H9 (cell line): ENCODE measurements at regions not wholly inside any gene's neighbourhood (a gene's known extent, or its start where the extent isn't known, plus 50 kb on each side); places are given as distances from the start of the nearest gene placed in this dataset.
A peak's percentile ranks its signal among the peaks of the same experiment; 100 is the strongest.

Source experiments
- DNase-seq: peaks from one replicate; pipeline ENCODE4 v3.0.0-alpha.2; 2017
- H2AFZ ChIP-seq: one replicate; pipeline ENCODE4 v1.6.1; 2013; ENCODE audit warnings: mild to moderate bottlenecking, low read length, control low read depth, moderate library complexity
- H2AK5ac ChIP-seq: 2 replicates; pipeline ENCODE4 v1.6.1; 2013; ENCODE audit warnings: low read length, control low read depth, mixed read lengths; ENCODE audit not compliant: insufficient read length
- H2BK120ac ChIP-seq: one replicate; pipeline ENCODE4 v1.6.1; 2013; ENCODE audit warnings: low read depth, mild to moderate bottlenecking, low read length, control low read depth, inconsistent platforms; ENCODE audit not compliant: poor library complexity, severe bottlenecking
- H2BK12ac ChIP-seq: 2 replicates; pipeline ENCODE4 v1.6.1; 2013; ENCODE audit warnings: low read length, control low read depth, mixed read lengths, low read depth; ENCODE audit not compliant: insufficient read length
- H2BK15ac ChIP-seq: 2 replicates; pipeline ENCODE4 v1.6.1; 2013; ENCODE audit warnings: low read depth, low read length, control low read depth
- H2BK20ac ChIP-seq: one replicate; pipeline ENCODE4 v1.6.1; 2013; ENCODE audit warnings: low read depth, mild to moderate bottlenecking, low read length, control low read depth, inconsistent platforms; ENCODE audit not compliant: poor library complexity, severe bottlenecking
- H2BK5ac ChIP-seq: 2 replicates; pipeline ENCODE4 v1.6.1; 2013; ENCODE audit warnings: low read length, control low read depth, mixed read lengths; ENCODE audit not compliant: insufficient read length
- H3K14ac ChIP-seq: 2 replicates; pipeline ENCODE4 v1.6.1; 2013; ENCODE audit warnings: low read length, control low read depth; ENCODE audit not compliant: insufficient read depth
- H3K18ac ChIP-seq: 2 replicates; pipeline ENCODE4 v1.6.1; 2013; ENCODE audit warnings: low read depth, mild to moderate bottlenecking, mixed read lengths, low read length, control low read depth; ENCODE audit not compliant: insufficient read length
- H3K23ac ChIP-seq: 2 replicates; pipeline ENCODE4 v1.6.1; 2013; ENCODE audit warnings: low read length, control low read depth, mixed read lengths, low read depth; ENCODE audit not compliant: insufficient read length
- H3K23me2 ChIP-seq: 2 replicates; pipeline ENCODE4 v1.6.1; 2013; ENCODE audit warnings: low read depth, mild to moderate bottlenecking, mixed read lengths, low read length, control low read depth; ENCODE audit not compliant: insufficient read length, poor library complexity, severe bottlenecking
- H3K27ac ChIP-seq: 2 replicates; pipeline ENCODE4 v1.5.1; 2013; ENCODE audit warnings: low read length, control low read depth, mixed read lengths, low read depth; ENCODE audit not compliant: insufficient read length
- H3K27me3 ChIP-seq: 2 replicates; pipeline ENCODE4 v1.6.1; 2013; ENCODE audit warnings: low read length, control low read depth, inconsistent platforms; ENCODE audit not compliant: insufficient read depth
- H3K4ac ChIP-seq: 2 replicates; pipeline ENCODE4 v1.6.1; 2013; ENCODE audit warnings: low read depth, mild to moderate bottlenecking, control low read depth, inconsistent platforms, low read length, moderate library complexity
- H3K4me1 ChIP-seq: 2 replicates; pipeline ENCODE4 v1.6.1; 2013; ENCODE audit warnings: low read length, control low read depth, inconsistent platforms; ENCODE audit not compliant: insufficient read depth
- H3K4me2 ChIP-seq: 2 replicates; pipeline ENCODE4 v1.6.1; 2013; ENCODE audit warnings: low read length, control low read depth, mixed read lengths; ENCODE audit not compliant: insufficient read length, insufficient read depth
- H3K56ac ChIP-seq: 2 replicates; pipeline ENCODE4 v1.6.1; 2013; ENCODE audit warnings: low read depth, mild to moderate bottlenecking, mixed read lengths, low read length, control low read depth; ENCODE audit not compliant: insufficient read length
- H3K79me1 ChIP-seq: 2 replicates; pipeline ENCODE4 v1.6.1; 2013; ENCODE audit warnings: low read depth, mild to moderate bottlenecking, moderate library complexity, low read length, control low read depth, inconsistent platforms; ENCODE audit not compliant: insufficient read depth, poor library complexity, severe bottlenecking
- H3K79me2 ChIP-seq: 2 replicates; pipeline ENCODE4 v1.6.1; 2013; ENCODE audit warnings: low read length, control low read depth, inconsistent platforms; ENCODE audit not compliant: insufficient read depth
- H3K9ac ChIP-seq: 2 replicates; pipeline ENCODE4 v1.6.1; 2013; ENCODE audit warnings: low read length, control low read depth, mixed read lengths; ENCODE audit not compliant: insufficient read length; ENCODE audit errors: extremely low read depth
- H3K9me3 ChIP-seq: one replicate; pipeline ENCODE4 v1.6.1; 2013; ENCODE audit warnings: low read depth, low read length, inconsistent platforms; ENCODE audit not compliant: control insufficient read depth
- H3T11ph ChIP-seq: one replicate; pipeline ENCODE4 v1.6.1; 2013; ENCODE audit warnings: mild to moderate bottlenecking, low read length, control low read depth, inconsistent platforms
- H4K20me1 ChIP-seq: one replicate; pipeline ENCODE4 v1.6.1; 2013; ENCODE audit not compliant: control insufficient read depth, insufficient read length, insufficient read depth
- H4K5ac ChIP-seq: 2 replicates; pipeline ENCODE4 v1.6.1; 2013; ENCODE audit warnings: low read depth, mild to moderate bottlenecking, mixed read lengths, low read length, control low read depth; ENCODE audit not compliant: insufficient read length
- H4K8ac ChIP-seq: replicated peaks from 2 replicates; pipeline ENCODE4 v1.6.1; 2013; ENCODE audit warnings: low read length, control low read depth, mixed read lengths, low read depth; ENCODE audit not compliant: insufficient read length
- H4K91ac ChIP-seq: 2 replicates; pipeline ENCODE4 v1.6.1; 2013; ENCODE audit warnings: low read depth, mild to moderate bottlenecking, moderate library complexity, mixed read lengths, low read length, control low read depth; ENCODE audit not compliant: insufficient read length
- H3K27ac Mint-ChIP-seq, 3 experiments: 2 replicates in 2 of 3; 3 replicates in 1 of 3; pipeline ENCODE4 v1.8.0; 2020 to 2021; ENCODE audit warnings: mixed read lengths in 3 of 3, mild to moderate bottlenecking in 1 of 3, moderate library complexity in 1 of 3
- H3K27me3 Mint-ChIP-seq: 2 replicates; pipeline ENCODE4 v1.8.0; 2021; ENCODE audit warnings: low read depth, mild to moderate bottlenecking, moderate library complexity, mixed read lengths
- H3K36me3 Mint-ChIP-seq, 3 experiments: 2 replicates in 2 of 3; 3 replicates in 1 of 3; pipeline ENCODE4 v1.8.0; 2020 to 2021; ENCODE audit warnings: low read depth in 3 of 3, mixed read lengths in 3 of 3; ENCODE audit not compliant: insufficient read depth in 1 of 3
- H3K4me1 Mint-ChIP-seq, 2 experiments: 2 replicates each; pipeline ENCODE4 v1.8.0; 2020; ENCODE audit warnings: mixed read lengths in 2 of 2
- H3K4me3 Mint-ChIP-seq, 2 experiments: 2 replicates in 1 of 2; 3 replicates in 1 of 2; pipeline ENCODE4 v1.8.0; 2020 to 2021; ENCODE audit warnings: mild to moderate bottlenecking in 2 of 2, mixed read lengths in 2 of 2, moderate library complexity in 1 of 2
- H3K9me3 Mint-ChIP-seq, 2 experiments: 2 replicates in 1 of 2; 3 replicates in 1 of 2; pipeline ENCODE4 v1.8.0; 2020; ENCODE audit warnings: mild to moderate bottlenecking in 2 of 2, mixed read lengths in 2 of 2, moderate library complexity in 1 of 2
- WGBS: extraction: QIAGEN DNeasy Blood & Tissue Kit; methylation state at CpG from one replicate; pipeline ENCODE4 v1.1.7; 2013; ENCODE audit warnings: missing lambda C conversion rate, low lambda C conversion rate, mixed read lengths; ENCODE audit not compliant: insufficient read length; ENCODE audit errors: extremely low coverage; 5-methylcytosine and 5-hydroxymethylcytosine counted together
- TF ChIP-seq, protein P1 (sequence below): fragments of 200-600 bp; sonication (generic); conservative IDR thresholded peaks from 3 replicates; pipeline ENCODE4 v1.8.0; 2021; ENCODE audit warnings: antibody characterized with exemption, mild to moderate bottlenecking

DNA sequence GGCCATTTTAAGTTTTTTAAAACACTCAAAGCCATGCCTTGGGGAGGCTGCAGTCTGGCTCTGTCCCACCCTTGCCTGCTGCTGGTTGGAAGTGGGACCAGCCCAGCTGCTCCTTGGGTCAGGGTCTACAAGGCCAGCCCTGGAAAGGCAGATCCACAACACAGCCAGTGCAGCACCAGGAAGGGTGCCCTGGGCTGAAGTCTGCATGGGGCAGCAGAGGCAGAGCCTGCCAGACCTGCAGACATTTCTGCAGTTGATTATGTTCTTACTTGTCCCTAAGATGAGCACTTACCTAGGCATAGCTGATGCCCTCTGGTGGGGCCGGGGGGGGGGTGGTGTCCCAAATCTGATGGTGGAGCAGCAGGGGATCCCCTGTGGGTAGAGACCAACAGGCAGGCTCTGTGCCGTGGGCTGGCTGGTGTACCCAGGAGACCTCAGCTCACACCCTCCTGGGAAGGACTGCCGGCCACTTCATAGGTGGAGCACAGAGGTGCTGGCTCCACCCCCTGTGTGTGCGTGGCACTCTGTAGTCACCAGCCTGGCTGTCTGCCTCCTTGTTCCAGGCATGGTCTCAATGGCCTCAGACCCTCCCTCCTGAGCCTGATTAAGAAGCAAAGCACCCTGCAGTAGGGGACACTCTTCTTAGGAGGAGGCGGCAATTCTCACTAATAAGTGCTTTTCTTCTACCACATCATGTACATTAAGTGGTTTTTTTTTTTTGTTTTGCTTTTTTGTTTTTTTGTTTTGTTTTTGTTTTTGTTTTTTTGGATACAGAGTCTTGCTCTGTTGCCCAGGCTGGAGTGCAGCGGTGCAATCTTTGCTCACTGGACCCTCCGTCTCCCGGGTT, 97.4 kb upstream of the KLF13 start:
- Histone ChIP-seq H3T11ph (no peak overlapping the region), H2AFZ (no peak overlapping the region), H3K9ac (no peak overlapping the region), H3K18ac (peak overlapping the region; percentile 21), H3K4me2 (no peak overlapping the region), H3K27me3 (no peaks in the 10 kb centered on the region), H3K23ac (no peak overlapping the region), H3K14ac (no peak overlapping the region), H2BK5ac (no peak overlapping the region), H3K4ac (no peak overlapping the region), H3K4me1 (no peaks in the 10 kb centered on the region), H3K9me3 (no peaks in the 10 kb centered on the region), H4K8ac (no peak overlapping the region), H2BK15ac (no peak overlapping the region), H3K79me1 (no peaks in the 10 kb centered on the region), H3K23me2 (no peaks in the 10 kb centered on the region), H2BK120ac (no peak overlapping the region), H3K79me2 (no peaks in the 10 kb centered on the region), H4K20me1 (no peaks in the 10 kb centered on the region), H3K27ac (no peak overlapping the region), H4K5ac (no peak overlapping the region), H4K91ac (no peak overlapping the region), H3K56ac (no peak overlapping the region), H2BK20ac (no peak overlapping the region), H2AK5ac (no peak overlapping the region), H2BK12ac (no peak overlapping the region)
- Mint-ChIP-seq H3K36me3 (peaks cover 0 to 3% (median 0%) of the 10 kb centered on the region in 3 experiments; a peak in 2 of 7 replicates), H3K9me3 (peaks cover 2 to 3% of the 10 kb centered on the region in 2 experiments; a peak in 2 of 5 replicates), H3K4me3 (no peak overlapping the region), H3K27me3 (peaks cover 11% of the 10 kb centered on the region), H3K4me1 (peaks cover 17 to 24% of the 10 kb centered on the region in 2 experiments), H3K27ac (no peak overlapping the region; a peak in 1 of 7 replicates)
- WGBS, result no CpG with 5 or more reads among the region's 8 CpGs
- DNase-seq, result peak; percentile 80
- TF ChIP-seq, protein P1, sequence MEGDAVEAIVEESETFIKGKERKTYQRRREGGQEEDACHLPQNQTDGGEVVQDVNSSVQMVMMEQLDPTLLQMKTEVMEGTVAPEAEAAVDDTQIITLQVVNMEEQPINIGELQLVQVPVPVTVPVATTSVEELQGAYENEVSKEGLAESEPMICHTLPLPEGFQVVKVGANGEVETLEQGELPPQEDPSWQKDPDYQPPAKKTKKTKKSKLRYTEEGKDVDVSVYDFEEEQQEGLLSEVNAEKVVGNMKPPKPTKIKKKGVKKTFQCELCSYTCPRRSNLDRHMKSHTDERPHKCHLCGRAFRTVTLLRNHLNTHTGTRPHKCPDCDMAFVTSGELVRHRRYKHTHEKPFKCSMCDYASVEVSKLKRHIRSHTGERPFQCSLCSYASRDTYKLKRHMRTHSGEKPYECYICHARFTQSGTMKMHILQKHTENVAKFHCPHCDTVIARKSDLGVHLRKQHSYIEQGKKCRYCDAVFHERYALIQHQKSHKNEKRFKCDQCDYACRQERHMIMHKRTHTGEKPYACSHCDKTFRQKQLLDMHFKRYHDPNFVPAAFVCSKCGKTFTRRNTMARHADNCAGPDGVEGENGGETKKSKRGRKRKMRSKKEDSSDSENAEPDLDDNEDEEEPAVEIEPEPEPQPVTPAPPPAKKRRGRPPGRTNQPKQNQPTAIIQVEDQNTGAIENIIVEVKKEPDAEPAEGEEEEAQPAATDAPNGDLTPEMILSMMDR, result no peak
